HUES6 (cell line): ENCODE measurements at regions not wholly inside any gene's neighbourhood (a gene's known extent, or its start where the extent isn't known, plus 50 kb on each side); places are given as distances from the start of the nearest gene placed in this dataset.

ENCODE experiments used
- H3K27ac ChIP-seq: 2 replicates; pipeline ENCODE4 v1.7.0; 2013; ENCODE audit warnings: low read depth, mild to moderate bottlenecking, low read length, inconsistent platforms
- H3K27me3 ChIP-seq: 2 replicates; pipeline ENCODE4 v1.6.1; 2013; ENCODE audit warnings: low read length; ENCODE audit not compliant: control insufficient read depth, insufficient read depth
- H3K36me3 ChIP-seq: 2 replicates; pipeline ENCODE4 v1.6.1; 2013; ENCODE audit warnings: low read length; ENCODE audit not compliant: control insufficient read depth, insufficient read depth
- H3K4me1 ChIP-seq: 2 replicates; pipeline ENCODE4 v1.6.1; 2013; ENCODE audit warnings: low read length; ENCODE audit not compliant: control insufficient read depth, insufficient read depth
- H3K4me3 ChIP-seq: 2 replicates; pipeline ENCODE4 v1.5.1; 2013; ENCODE audit warnings: low read depth, low read length
- H3K9ac ChIP-seq: one replicate; pipeline ENCODE4 v1.6.1; 2013; ENCODE audit warnings: mild to moderate bottlenecking, low read length
- H3K9me3 ChIP-seq: 2 replicates; pipeline ENCODE4 v1.6.1; 2013; ENCODE audit warnings: low read depth, low read length; ENCODE audit not compliant: control insufficient read depth, insufficient read depth

GRCh38 chr1:14037101-14037847 lies 337.3 kb downstream of the PRDM2 start:
- peaks cover 33% of the 10 kb centered on the region for H3K9me3 ChIP-seq
- peaks cover 21% of the 10 kb centered on the region for H3K27me3 ChIP-seq
- no peaks in the 10 kb centered on the region for H3K36me3 ChIP-seq
- H3K4me1 ChIP-seq, result no peaks in the 10 kb centered on the region
- no peak overlapping the region for H3K4me3 ChIP-seq
- H3K9ac ChIP-seq, result no peak overlapping the region
- H3K27ac ChIP-seq, result no peak overlapping the region

DNA sequence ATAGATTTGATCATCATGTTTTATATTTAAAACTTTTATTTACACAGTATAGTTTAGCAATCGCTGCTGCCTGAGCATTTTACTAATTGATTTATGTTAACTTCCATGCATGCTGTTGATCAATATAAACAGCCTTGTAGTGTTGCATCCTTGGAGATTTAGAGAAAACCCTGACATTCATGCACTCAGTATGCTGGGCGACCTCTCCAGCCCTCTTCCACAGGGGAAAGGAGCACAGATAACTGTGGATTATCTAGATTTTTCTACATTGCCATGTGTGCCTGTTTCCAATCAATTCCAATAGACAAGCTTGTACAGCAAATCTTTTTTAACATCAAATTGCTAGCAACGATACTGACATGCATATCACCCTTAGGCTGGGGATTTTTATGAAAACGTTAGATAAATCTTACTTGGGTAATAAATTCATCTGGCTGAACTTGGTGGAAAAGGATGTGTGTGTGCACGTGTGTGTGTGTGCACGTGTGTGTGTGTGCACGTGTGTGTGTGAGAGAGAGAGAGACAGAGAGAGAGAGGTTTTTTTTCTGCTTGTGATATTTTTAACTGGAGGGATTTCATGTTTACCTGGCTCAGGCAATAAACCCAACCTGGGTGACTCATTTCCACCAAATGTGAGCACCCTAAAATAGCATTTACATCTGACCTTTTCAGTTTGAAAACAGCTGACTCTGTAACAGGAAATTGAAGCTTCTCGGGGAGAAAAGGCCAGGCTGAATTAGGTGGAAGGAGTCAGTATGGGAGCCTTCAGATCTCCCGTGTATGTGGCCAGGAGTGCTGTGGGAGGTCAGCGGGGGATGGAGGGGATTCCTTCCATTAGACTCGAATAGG lies 339.8 kb downstream of the PRDM2 start:
- Histone ChIP-seq H3K27me3 (peaks cover 12% of the 10 kb centered on the region; the same call in 1 of the 2 replicates), H3K9me3 (peaks cover 20% of the 10 kb centered on the region), H3K36me3 (no peaks in the 10 kb centered on the region), H3K4me1 (no peaks in the 10 kb centered on the region), H3K27ac (no peak overlapping the region), H3K9ac (no peak overlapping the region), H3K4me3 (no peak overlapping the region)

DNA sequence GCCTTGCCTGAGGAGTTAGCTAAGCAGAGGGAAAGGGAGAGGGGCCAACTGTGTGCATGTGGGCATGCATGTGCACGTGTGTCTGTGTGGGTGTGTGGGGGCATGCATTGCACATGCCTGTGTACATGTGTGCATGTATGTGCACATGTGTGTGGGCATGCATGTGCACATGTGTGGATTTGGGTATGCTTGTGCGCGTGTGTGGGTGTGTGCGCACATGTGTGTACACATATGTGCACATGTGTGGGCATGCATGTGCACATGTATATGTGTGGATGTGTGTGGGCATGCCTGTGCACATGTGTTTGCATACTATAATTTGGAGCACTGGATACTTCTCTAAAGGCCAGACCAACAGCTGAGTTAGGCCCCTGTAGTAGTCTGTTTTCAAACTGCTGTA lies 350.0 kb downstream of the PRDM2 start:
- Histone ChIP-seq H3K9ac (no peak overlapping the region), H3K27me3 (peaks cover 13% of the 10 kb centered on the region), H3K9me3 (no peaks in the 10 kb centered on the region), H3K4me3 (no peak overlapping the region), H3K36me3 (no peaks in the 10 kb centered on the region), H3K4me1 (no peaks in the 10 kb centered on the region), H3K27ac (no peak overlapping the region)

DNA sequence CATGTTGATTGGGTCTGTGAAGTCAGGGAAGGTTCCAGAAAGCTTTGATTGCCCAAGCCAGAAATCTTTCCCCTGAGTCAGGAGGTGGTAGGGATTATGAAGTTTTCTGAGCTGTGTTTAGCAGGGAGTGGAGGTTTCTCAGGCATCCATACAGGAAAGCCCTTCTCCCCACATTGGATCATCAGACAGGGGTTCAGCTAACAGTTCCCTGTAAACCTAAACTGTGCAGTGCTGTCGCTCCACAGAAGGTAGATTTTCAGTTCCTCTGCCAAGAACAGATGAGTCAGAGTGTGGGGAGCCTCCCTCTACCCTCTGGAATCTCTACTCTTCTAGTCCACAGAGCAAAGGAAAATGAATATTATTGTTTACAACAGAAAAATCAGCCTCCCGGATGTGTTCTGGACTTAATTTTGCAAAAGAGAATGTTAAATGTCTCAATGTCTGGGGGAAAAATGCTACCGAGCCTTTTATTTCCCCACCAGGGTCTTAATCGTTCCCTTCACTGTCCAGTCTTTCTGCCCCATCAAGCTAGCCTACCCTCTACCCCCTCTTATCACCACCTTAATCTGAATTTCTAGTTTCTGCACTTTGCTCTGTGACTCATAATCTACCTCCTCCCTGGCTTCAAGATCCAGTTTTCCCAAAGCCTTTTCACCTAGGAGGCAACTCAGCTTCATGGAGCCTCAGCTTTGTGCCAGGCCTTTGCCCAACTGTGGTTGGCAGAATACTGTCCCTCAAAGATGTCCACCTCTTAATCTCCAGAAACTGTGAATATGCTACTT lies 355.6 kb downstream of the PRDM2 start:
- H3K36me3 ChIP-seq, result no peaks in the 10 kb centered on the region
- no peak overlapping the region for H3K9ac ChIP-seq
- H3K9me3 ChIP-seq, result 0 out of 2 replicates have a peak, but pooled peaks cover 11% of the 10 kb centered on the region
- no peak overlapping the region for H3K27ac ChIP-seq
- peaks cover 16% of the 10 kb centered on the region; the same call in 1 of the 2 replicates for H3K27me3 ChIP-seq
- no peaks in the 10 kb centered on the region for H3K4me1 ChIP-seq
- no peak overlapping the region for H3K4me3 ChIP-seq

GRCh38 chr1:14057640-14058039 lies 357.7 kb downstream of the PRDM2 start:
- Histone ChIP-seq H3K9me3 (0 out of 2 replicates have a peak, but pooled peaks cover 11% of the 10 kb centered on the region), H3K36me3 (no peaks in the 10 kb centered on the region), H3K4me1 (no peaks in the 10 kb centered on the region), H3K27me3 (peaks cover 29% of the 10 kb centered on the region), H3K27ac (no peak overlapping the region), H3K9ac (no peak overlapping the region), H3K4me3 (no peak overlapping the region)

DNA sequence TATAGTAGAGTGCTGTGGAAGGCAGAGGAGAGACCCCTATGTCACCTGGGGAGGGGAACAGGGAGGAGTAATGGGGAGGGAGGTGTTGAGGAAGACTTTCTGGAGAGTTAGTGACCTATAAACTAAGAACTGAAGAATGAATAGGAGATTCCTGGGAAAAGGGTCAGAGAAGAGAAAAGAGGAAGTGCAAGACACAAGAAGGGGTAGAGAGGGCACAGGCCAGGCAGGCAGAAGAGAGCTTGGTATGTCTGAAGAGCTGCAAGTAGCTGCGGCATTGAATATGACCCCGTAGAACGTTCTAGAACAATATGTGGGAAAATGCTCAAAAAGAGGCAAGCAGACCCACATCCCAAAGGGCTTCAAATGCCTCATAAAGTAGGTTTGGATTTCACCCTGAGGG lies 361.2 kb downstream of the PRDM2 start:
- Histone ChIP-seq H3K9me3 (0 out of 2 replicates have a peak, but pooled peaks cover 11% of the 10 kb centered on the region), H3K27me3 (peaks cover 23% of the 10 kb centered on the region), H3K4me1 (peaks cover 6% of the 10 kb centered on the region; the same call in 1 of the 2 replicates), H3K9ac (no peak overlapping the region), H3K4me3 (no peak overlapping the region), H3K36me3 (no peaks in the 10 kb centered on the region), H3K27ac (no peak overlapping the region)

GRCh38 chr1:14061722-14062121 lies 361.7 kb downstream of the PRDM2 start:
- H3K9me3 ChIP-seq, result 0 out of 2 replicates have a peak, but pooled peaks cover 11% of the 10 kb centered on the region
- H3K9ac ChIP-seq, result no peak overlapping the region
- H3K27ac ChIP-seq, result no peak overlapping the region
- no peaks in the 10 kb centered on the region for H3K36me3 ChIP-seq
- H3K4me3 ChIP-seq, result no peak overlapping the region
- H3K27me3 ChIP-seq, result peaks cover 26% of the 10 kb centered on the region
- H3K4me1 ChIP-seq, result peaks cover 6% of the 10 kb centered on the region; the same call in 1 of the 2 replicates

GRCh38 chr1:14062669-14063068 lies 362.7 kb downstream of the PRDM2 start:
- H3K36me3 ChIP-seq, result no peaks in the 10 kb centered on the region
- 0 out of 2 replicates have a peak, but pooled peaks cover 11% of the 10 kb centered on the region for H3K9me3 ChIP-seq
- H3K4me3 ChIP-seq, result no peak overlapping the region
- H3K27ac ChIP-seq, result no peak overlapping the region
- H3K9ac ChIP-seq, result no peak overlapping the region
- peaks cover 6% of the 10 kb centered on the region; the same call in 1 of the 2 replicates for H3K4me1 ChIP-seq
- peaks cover 26% of the 10 kb centered on the region for H3K27me3 ChIP-seq

- Histone ChIP-seq H3K9me3 (no peaks in the 10 kb centered on the region), H3K4me1 (peaks cover 6% of the 10 kb centered on the region; the same call in 1 of the 2 replicates), H3K36me3 (no peaks in the 10 kb centered on the region), H3K4me3 (no peak overlapping the region), H3K27ac (no peak overlapping the region), H3K27me3 (peaks cover 19% of the 10 kb centered on the region), H3K9ac (no peak overlapping the region)
Observed at GRCh38 chr1:14064649-14065442, 364.9 kb downstream of the PRDM2 start.

DNA sequence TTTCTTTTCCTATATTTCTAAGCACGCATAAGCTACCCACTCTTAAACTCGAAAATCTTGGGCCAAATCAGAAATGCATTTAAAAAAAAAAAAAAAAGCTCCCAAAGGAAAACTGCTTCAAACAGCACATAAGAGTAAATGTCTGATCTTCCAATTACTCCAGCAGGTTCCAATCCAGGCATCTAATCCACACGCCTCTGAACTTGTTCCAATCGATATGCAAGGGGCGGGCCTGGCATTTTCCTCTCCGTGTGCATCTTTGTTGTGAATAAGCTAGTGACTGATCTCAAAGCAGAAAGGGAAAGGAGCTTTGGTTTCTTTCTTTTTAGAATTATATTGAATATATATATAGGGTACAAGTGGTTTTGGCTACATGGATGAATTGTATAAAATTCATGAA lies 365.5 kb downstream of the PRDM2 start:
- no peaks in the 10 kb centered on the region for H3K36me3 ChIP-seq
- H3K4me3 ChIP-seq, result no peak overlapping the region
- H3K27ac ChIP-seq, result no peak overlapping the region
- H3K27me3 ChIP-seq, result peaks cover 19% of the 10 kb centered on the region
- no peak overlapping the region for H3K9ac ChIP-seq
- peaks cover 6% of the 10 kb centered on the region; the same call in 1 of the 2 replicates for H3K4me1 ChIP-seq
- no peaks in the 10 kb centered on the region for H3K9me3 ChIP-seq
